Nephron progenitor cell (in vitro differentiated cells): ENCODE measurements at regions not wholly inside any gene's neighbourhood (a gene's known extent, or its start where the extent isn't known, plus 50 kb on each side); places are given as distances from the start of the nearest gene placed in this dataset.
"Not testable (repeated sequence)": the region's sequence is repeated elsewhere in the genome, so short reads cannot be mapped to it uniquely, and the experiment has no call there.

ENCODE experiments used
- DNase-seq: peaks from one replicate; pipeline ENCODE4 v3.0.0; 2021
- H3K27ac Mint-ChIP-seq: 2 replicates; pipeline ENCODE4 v1.8.0; 2021; ENCODE audit warnings: mild to moderate bottlenecking, moderate library complexity, mixed read lengths
- H3K27me3 Mint-ChIP-seq: 2 replicates; pipeline ENCODE4 v1.8.0; 2021; ENCODE audit warnings: mild to moderate bottlenecking, low read depth, mixed read lengths; ENCODE audit not compliant: poor library complexity
- H3K36me3 Mint-ChIP-seq: 2 replicates; pipeline ENCODE4 v1.8.0; 2021; ENCODE audit warnings: low read depth, mixed read lengths
- H3K4me1 Mint-ChIP-seq: 2 replicates; pipeline ENCODE4 v1.8.0; 2021; ENCODE audit warnings: mixed read lengths
- H3K4me3 Mint-ChIP-seq: 2 replicates; pipeline ENCODE4 v1.8.0; 2021; ENCODE audit warnings: mild to moderate bottlenecking, moderate library complexity, mixed read lengths
- H3K9me3 Mint-ChIP-seq: 2 replicates; pipeline ENCODE4 v1.8.0; 2021; ENCODE audit warnings: mild to moderate bottlenecking, moderate library complexity, mixed read lengths
- TF ChIP-seq, protein P1 (sequence below): fragments of 200-600 bp; sonication (generic); IDR thresholded peaks from 2 replicates; pipeline ENCODE4 v1.5.0; 2021; ENCODE audit warnings: antibody characterized with exemption

DNA sequence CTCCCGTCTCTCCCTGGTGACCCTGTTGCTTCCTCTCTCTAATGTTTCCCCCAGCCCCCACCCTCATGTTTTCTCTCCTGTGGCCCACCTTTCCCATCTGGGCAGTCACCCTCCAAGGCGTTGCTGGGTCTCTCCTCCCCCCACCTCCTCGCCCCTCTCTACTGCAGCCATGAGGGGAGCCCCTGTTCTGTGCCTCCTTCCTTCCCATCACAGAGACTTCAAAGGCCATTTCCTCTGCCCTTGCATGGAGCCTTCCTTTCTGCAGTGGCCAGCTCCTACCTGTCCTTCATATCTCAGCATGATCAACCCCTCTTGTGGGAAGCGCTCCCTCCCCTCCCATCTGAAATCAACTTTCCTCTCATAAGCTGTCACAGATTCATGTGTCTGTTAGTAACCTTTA lies 194.0 kb upstream of the PRSS58 start:
- no peaks in the 10 kb centered on the region for H3K36me3 Mint-ChIP-seq
- no peak overlapping the region for H3K4me3 Mint-ChIP-seq
- no peaks in the 10 kb centered on the region for H3K4me1 Mint-ChIP-seq
- TF ChIP-seq, protein P1, sequence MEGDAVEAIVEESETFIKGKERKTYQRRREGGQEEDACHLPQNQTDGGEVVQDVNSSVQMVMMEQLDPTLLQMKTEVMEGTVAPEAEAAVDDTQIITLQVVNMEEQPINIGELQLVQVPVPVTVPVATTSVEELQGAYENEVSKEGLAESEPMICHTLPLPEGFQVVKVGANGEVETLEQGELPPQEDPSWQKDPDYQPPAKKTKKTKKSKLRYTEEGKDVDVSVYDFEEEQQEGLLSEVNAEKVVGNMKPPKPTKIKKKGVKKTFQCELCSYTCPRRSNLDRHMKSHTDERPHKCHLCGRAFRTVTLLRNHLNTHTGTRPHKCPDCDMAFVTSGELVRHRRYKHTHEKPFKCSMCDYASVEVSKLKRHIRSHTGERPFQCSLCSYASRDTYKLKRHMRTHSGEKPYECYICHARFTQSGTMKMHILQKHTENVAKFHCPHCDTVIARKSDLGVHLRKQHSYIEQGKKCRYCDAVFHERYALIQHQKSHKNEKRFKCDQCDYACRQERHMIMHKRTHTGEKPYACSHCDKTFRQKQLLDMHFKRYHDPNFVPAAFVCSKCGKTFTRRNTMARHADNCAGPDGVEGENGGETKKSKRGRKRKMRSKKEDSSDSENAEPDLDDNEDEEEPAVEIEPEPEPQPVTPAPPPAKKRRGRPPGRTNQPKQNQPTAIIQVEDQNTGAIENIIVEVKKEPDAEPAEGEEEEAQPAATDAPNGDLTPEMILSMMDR: no peak
- H3K27me3 Mint-ChIP-seq: peaks cover 11% of the 10 kb centered on the region
- no peak for DNase-seq
- no peaks in the 10 kb centered on the region for H3K9me3 Mint-ChIP-seq
- H3K27ac Mint-ChIP-seq: no peak overlapping the region

DNA sequence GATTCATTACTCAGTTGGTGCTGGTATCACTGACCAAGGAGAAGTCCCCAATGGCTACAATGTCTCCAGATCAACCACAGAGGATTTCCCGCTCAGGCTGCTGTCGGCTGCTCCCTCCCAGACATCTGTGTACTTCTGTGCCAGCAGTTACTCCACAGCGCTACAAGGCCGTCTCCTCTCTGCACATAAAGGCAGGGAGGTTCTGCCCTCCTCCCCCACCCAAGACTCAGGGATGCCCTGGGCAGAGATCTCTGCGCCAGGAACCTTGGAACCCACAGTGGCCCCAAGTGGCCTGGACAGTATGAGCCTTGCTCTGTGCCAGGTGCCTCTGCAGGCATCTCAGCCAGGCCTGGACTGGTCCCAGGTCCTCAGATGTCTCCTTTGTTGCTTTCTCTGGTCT lies 193.4 kb upstream of the PRSS58 start:
- Mint-ChIP-seq H3K36me3 (no peaks in the 10 kb centered on the region), H3K9me3 (no peaks in the 10 kb centered on the region), H3K4me1 (no peaks in the 10 kb centered on the region), H3K27me3 (peaks cover 9% of the 10 kb centered on the region), H3K4me3 (no peak overlapping the region), H3K27ac (no peak overlapping the region)
- DNase-seq: no peak
- TF ChIP-seq, protein P1: no peak

DNA sequence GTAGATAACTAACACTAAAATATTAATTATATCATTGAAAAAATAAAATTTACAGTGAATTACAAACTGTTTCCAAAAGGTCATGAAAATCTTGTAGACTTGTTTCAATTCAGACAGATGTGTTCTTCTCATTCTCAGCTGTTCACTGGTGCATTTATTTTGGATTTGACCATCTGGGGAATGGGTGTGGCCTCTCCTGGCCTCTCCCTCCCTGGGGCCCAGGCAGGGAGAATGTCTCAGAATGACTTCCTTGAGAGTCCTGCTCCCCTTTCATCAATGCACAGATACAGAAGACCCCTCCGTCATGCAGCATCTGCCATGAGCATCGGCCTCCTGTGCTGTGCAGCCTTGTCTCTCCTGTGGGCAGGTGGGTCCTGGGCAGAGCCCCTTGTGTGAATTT lies 192.8 kb upstream of the PRSS58 start:
- Mint-ChIP-seq H3K9me3 (no peaks in the 10 kb centered on the region), H3K4me3 (no peak overlapping the region), H3K27me3 (peaks cover 9% of the 10 kb centered on the region), H3K4me1 (no peaks in the 10 kb centered on the region), H3K27ac (no peak overlapping the region), H3K36me3 (no peaks in the 10 kb centered on the region)
- no peak for DNase-seq
- TF ChIP-seq, protein P1: no peak

DNA sequence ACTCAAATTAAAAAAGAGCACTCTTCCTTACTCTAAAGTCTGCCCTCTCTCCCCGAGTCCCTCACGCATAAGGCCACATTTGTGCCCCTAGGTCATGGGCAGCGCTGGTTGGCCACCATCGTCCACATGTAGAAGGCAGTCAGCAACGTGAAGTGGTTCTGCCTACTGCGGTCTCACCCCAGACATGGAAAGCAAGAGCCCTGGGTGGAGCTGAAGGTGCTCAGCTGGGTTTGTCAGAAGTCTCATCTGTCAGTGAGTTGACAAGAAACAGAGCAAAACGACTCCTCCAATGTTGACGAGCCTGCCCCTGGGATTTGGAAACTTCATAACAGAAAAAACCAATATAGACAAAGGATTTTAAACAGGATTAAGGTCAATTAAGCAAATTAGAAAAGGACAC lies 192.3 kb upstream of the PRSS58 start:
- TF ChIP-seq, protein P1: no peak
- Mint-ChIP-seq H3K27me3 (peaks cover 9% of the 10 kb centered on the region), H3K4me3 (no peak overlapping the region), H3K36me3 (no peaks in the 10 kb centered on the region), H3K4me1 (no peaks in the 10 kb centered on the region), H3K27ac (no peak overlapping the region), H3K9me3 (no peaks in the 10 kb centered on the region)
- no peak for DNase-seq

DNA sequence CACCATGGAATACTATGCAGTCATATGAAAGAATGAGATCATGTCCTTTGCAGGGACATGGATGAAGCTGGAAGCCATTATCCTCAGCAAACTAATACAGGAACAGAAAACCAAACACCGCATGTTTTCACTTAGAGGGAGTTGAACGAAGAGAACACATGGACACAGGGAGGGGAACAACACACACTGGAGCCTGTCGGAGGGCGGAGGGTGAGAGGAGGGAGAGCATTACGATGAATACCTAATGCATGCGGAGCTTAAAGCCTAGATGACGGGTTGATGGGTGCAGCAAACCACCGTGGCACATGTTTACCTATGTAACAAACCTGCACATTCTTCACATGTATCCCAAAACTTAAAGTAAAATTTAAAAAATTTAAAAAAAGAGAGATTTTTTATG lies 191.0 kb upstream of the PRSS58 start:
- H3K36me3 Mint-ChIP-seq, H3K4me3 Mint-ChIP-seq: not testable (repeated sequence)

DNA sequence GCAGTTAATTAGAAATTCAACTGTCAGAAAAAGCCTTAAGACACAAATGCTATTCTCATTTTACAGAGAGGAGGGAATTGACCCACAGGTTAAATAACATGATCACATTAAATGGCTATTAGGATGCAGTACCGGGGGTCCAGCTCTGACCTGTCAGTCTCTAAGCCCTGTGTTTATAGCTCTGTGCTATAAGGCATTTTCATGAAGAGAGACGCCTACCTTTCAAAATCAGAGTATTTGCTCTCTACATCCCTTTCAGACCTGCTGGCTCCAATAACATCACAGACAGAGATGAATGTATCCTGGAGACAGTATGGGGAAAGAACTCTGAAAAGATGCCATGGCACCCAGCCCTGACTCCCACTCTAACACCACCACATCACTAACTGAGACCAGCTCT lies 189.9 kb upstream of the PRSS58 start:
- no peak overlapping the region for H3K4me3 Mint-ChIP-seq
- no peak for DNase-seq
- H3K36me3 Mint-ChIP-seq: no peaks in the 10 kb centered on the region
- no peaks in the 10 kb centered on the region for H3K9me3 Mint-ChIP-seq
- TF ChIP-seq, protein P1: no peak
- H3K27me3 Mint-ChIP-seq: peaks cover 7% of the 10 kb centered on the region
- H3K27ac Mint-ChIP-seq: no peak overlapping the region
- no peaks in the 10 kb centered on the region for H3K4me1 Mint-ChIP-seq

More for the DNA sequence above, 191.0 kb upstream of the PRSS58 start:
- not testable (repeated sequence) for H3K9me3 Mint-ChIP-seq, DNase-seq, H3K4me1 Mint-ChIP-seq, H3K27me3 Mint-ChIP-seq
- peak overlapping the region; percentile 2 for H3K27ac Mint-ChIP-seq
